ENCODE measurements at regions not wholly inside any gene's neighbourhood (a gene's known extent, or its start where the extent isn't known, plus 50 kb on each side); places are given as distances from the start of the nearest gene placed in this dataset.
"Not testable (repeated sequence)": the region's sequence is repeated elsewhere in the genome, so short reads cannot be mapped to it uniquely, and the experiment has no call there.

DNA sequence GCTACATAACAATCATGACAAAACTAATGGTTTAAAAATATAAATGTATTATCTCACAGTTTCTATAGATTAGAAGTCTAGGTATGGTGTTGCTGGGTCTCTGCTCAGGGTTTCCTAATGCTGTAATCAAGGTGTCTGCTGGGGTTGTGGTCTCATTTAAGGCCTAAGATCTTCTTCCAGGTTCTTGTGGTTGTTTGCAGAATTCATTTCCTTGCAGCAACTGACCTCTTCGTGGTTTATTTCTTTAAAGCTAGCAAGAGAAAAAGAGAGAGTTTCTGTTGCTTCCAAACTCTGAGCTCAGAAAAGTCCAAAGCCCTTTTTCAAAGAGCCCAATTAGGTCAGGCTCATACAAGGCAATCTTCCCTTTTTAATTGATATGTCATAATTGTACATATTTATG is 452.7 kb upstream of the CCDC179 start:
- H3K27me3 Mint-ChIP-seq: no peaks in the 10 kb centered on the region
- DNase-seq: no peak
- H3K36me3 Mint-ChIP-seq (ENCODE audit: low read depth): no peaks in the 10 kb centered on the region
- ChIA-PET POLR2A (no interaction called here), CTCF (no interaction called here)
- peaks cover 13% of the 10 kb centered on the region for H3K9me3 Mint-ChIP-seq
- H3K27ac Mint-ChIP-seq: no peak overlapping the region
- H3K4me3 Mint-ChIP-seq: no peak overlapping the region
- H3K4me1 Mint-ChIP-seq: no peaks in the 10 kb centered on the region

DNA sequence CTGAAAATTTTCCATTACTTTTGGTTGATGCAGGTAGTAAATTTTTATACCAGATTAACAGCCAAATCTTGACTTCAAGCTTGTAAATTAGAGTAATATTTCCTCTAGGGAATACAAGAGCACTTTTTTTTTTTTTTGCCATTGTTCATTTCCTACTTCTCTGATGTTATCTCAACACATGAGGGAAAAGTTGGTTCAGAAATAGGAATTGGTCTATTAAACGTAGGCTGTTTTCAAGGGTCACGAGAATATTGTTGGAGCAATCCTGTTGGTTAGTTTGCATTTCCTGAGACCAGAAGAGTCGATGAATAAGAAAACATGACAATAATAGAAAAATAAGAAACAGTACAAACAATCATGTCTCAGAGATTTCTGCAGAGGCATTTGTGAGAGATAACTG is 453.9 kb upstream of the CCDC179 start:
- peaks cover 13% of the 10 kb centered on the region for H3K9me3 Mint-ChIP-seq
- H3K4me1 Mint-ChIP-seq: no peaks in the 10 kb centered on the region
- no peak for DNase-seq
- H3K27me3 Mint-ChIP-seq: no peaks in the 10 kb centered on the region
- H3K27ac Mint-ChIP-seq: no peak overlapping the region
- no peaks in the 10 kb centered on the region for H3K36me3 Mint-ChIP-seq (ENCODE audit: low read depth)
- no peak overlapping the region for H3K4me3 Mint-ChIP-seq
- ChIA-PET CTCF (no interaction called here), POLR2A (no interaction called here)

DNA sequence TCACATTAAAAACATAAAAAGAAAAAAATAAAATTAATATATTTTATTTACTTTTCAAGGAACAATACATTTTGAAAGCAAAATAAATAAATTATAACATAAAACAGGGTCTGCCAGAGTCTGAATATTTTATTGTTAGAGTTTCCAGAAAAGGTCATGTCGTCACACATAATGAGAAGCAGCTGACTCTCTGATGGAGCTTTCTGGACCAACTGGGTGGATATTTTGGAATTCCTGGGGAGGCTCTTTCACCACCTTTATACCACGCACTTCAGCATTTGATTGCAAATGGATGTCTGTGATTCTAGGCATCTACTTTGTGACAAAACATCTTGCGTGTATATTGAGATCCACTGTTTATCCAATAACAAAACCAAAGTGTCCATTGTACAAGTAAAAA is 455.0 kb upstream of the CCDC179 start:
- Mint-ChIP-seq H3K4me1 (no peaks in the 10 kb centered on the region), H3K27me3 (no peaks in the 10 kb centered on the region), H3K36me3 (ENCODE audit: low read depth) (no peaks in the 10 kb centered on the region), H3K27ac (no peak overlapping the region), H3K4me3 (no peak overlapping the region), H3K9me3 (peaks cover 8% of the 10 kb centered on the region)
- no peak for DNase-seq
- CTCF ChIA-PET: no interaction called here
- POLR2A ChIA-PET: no interaction called here

DNA sequence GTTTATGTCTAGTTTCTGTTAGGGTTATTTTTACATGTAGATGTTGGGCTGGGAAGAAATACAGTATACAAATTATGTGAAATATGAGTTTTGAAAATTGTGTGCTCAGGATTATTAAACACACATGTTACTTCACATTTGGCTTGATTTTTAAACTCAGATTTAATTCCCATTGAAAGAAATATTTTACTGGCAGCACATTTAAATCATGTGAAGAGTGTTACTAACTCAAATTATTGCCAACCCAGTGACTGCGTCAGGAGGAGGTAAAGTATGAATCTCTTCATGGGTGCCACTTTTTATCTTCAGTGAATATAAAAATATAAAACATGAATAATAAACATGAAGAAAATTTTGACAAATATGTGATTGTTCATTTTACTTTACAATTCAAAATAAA is 457.5 kb upstream of the CCDC179 start:
- Mint-ChIP-seq H3K27ac (no peak overlapping the region), H3K4me1 (no peaks in the 10 kb centered on the region), H3K36me3 (ENCODE audit: low read depth) (no peaks in the 10 kb centered on the region), H3K9me3 (peaks cover 17% of the 10 kb centered on the region), H3K4me3 (no peak overlapping the region), H3K27me3 (no peaks in the 10 kb centered on the region)
- no peak for DNase-seq
- CTCF ChIA-PET: no interaction called here
- POLR2A ChIA-PET: no interaction called here

DNA sequence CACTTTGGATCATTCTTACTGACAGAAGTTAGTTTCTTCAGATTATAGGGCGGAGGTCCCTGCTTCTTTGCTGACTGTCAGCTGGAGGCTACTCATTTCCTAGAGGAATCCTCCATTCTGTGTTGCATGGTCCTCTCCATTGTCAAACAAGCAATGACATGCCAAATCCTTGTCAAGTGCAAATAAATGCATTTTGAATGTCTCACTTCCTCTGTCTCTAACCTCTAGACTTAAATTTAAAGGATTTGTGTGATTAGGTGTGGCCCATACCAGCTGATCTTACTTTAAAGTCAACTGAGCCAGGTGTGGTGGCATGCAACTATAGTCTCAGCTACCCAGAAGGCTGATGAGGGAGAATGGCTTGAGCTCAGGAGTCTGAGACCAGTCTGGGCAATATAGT is 458.4 kb upstream of the CCDC179 start:
- ChIA-PET POLR2A (no interaction called here), CTCF (no interaction called here)
- no peaks in the 10 kb centered on the region for H3K36me3 Mint-ChIP-seq (ENCODE audit: low read depth)
- H3K4me1 Mint-ChIP-seq: no peaks in the 10 kb centered on the region
- H3K27me3 Mint-ChIP-seq: no peaks in the 10 kb centered on the region
- no peak for DNase-seq
- no peak overlapping the region for H3K27ac Mint-ChIP-seq
- peaks cover 19% of the 10 kb centered on the region for H3K9me3 Mint-ChIP-seq
- no peak overlapping the region for H3K4me3 Mint-ChIP-seq

DNA sequence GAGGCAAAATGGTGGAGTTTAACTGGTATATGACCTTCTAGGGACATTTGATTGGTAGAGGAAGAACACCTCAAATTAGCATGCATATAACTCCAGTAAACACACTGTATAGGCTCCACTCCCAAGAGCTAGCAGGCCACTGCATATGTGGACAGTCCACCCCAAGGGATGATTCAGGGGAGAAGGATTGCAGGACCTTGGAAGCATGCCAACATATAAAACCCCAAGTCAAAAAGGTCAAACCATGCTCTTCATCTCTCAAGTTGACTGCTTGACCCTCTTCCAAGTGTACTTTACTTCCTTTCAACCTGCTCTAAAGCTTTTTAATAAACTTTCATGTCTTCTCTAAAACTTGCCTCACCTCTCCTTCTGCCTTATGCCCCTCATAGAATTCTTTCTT is 459.9 kb upstream of the CCDC179 start:
- Mint-ChIP-seq H3K27ac (no peak overlapping the region), H3K9me3 (peaks cover 21% of the 10 kb centered on the region), H3K27me3 (no peaks in the 10 kb centered on the region), H3K4me1 (no peaks in the 10 kb centered on the region), H3K36me3 (ENCODE audit: low read depth) (no peaks in the 10 kb centered on the region), H3K4me3 (no peak overlapping the region)
- no peak for DNase-seq
- ChIA-PET CTCF (no interaction called here), POLR2A (no interaction called here)

DNA sequence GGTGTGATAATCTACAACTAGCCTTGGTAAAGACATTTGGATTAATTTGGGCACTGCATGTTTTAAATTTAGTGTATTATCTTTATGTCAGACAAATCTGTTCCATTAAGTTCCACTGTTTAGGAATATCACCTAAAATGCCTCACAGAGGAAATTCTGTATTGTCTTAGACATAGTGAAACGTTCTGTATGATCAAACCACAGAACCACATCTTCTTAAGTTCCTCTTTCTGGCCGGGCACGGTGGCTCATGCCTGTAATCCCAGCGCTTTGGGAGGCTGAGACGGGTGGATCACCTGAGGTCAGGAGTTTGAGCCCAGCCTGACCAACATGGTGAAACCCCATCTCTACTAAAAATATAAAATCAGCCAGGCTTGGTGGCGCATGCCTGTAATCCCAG is 475.3 kb upstream of the CCDC179 start:
- H3K9me3 Mint-ChIP-seq; H3K4me3 Mint-ChIP-seq; DNase-seq; H3K36me3 Mint-ChIP-seq (ENCODE audit: low read depth); H3K27ac Mint-ChIP-seq; H3K27me3 Mint-ChIP-seq; H3K4me1 Mint-ChIP-seq; CTCF ChIA-PET; POLR2A ChIA-PET: not testable (repeated sequence)

DNA sequence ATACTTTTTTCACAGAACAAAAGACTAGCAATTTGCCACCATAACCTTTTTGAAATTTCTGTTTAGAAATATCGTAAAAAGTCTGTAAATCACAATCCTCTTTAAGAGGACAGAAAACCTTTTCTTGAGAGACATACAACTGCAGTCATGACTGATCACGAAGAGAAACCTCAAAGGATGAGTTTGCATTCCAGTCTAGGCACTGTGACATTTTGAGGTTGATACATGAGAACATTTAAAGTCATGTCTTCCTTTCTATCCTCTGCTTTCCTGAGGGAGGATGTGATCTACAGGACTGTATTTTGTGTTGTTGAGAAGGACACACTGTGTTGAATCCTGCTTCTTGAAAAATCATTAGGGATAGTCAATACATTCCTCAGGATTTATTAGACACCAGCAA is 476.7 kb upstream of the CCDC179 start:
- no peaks in the 10 kb centered on the region for H3K27me3 Mint-ChIP-seq
- H3K27ac Mint-ChIP-seq: no peak overlapping the region
- ChIA-PET POLR2A (no interaction called here), CTCF (no interaction called here)
- H3K9me3 Mint-ChIP-seq: peaks cover 6% of the 10 kb centered on the region
- no peak overlapping the region for H3K4me3 Mint-ChIP-seq
- H3K4me1 Mint-ChIP-seq: no peaks in the 10 kb centered on the region
- DNase-seq: no peak
- H3K36me3 Mint-ChIP-seq (ENCODE audit: low read depth): no peaks in the 10 kb centered on the region

DNA sequence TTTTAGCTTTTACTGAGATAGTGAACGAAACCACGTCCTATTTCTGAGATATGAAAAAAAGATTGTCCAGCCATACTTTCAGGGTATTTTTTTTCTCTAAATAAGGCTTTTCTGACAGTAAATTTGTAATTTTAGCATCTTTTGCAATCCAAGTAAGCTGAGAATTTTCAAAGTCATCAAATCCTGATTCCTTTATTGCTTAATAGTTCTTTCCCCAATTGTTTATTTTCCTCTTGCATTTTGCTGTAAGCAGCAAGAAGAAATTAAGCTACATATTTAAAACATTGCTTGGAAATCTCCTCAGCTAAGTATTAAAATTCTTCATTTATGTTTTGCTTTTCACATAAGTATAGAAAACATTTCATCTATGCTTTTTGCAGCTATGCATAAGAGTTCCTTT is 493.3 kb upstream of the CCDC179 start:
- H3K4me3 Mint-ChIP-seq: no peak overlapping the region
- H3K27ac Mint-ChIP-seq: no peak overlapping the region
- H3K4me1 Mint-ChIP-seq: no peaks in the 10 kb centered on the region
- no peak for DNase-seq
- H3K36me3 Mint-ChIP-seq (ENCODE audit: low read depth): no peaks in the 10 kb centered on the region
- no peaks in the 10 kb centered on the region for H3K27me3 Mint-ChIP-seq
- ChIA-PET POLR2A (no interaction called here), CTCF (no interaction called here)
- peaks cover 2% of the 10 kb centered on the region for H3K9me3 Mint-ChIP-seq

DNA sequence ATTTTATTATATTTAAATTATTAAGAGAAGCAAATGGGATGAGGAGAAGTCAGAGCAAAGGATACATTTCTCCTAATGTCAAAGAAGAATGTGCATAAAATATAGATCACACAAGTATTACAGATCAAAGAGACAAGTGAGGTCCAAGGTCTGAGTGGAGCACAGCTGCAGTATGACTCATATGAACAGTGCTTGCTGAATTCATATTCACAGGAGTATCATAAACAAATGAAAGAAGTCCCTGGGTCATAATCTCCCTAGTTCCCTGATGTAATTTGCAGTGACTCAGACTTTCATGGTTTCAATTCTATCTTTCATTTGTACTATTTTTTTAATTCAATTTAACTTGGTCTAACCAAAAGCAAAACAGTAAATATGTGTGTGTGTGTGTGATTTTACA is 499.0 kb upstream of the CCDC179 start:
- no peak for DNase-seq
- CTCF ChIA-PET: no interaction called here
- no peaks in the 10 kb centered on the region for H3K36me3 Mint-ChIP-seq (ENCODE audit: low read depth)
- POLR2A ChIA-PET: no interaction called here
- no peak overlapping the region for H3K27ac Mint-ChIP-seq
- peaks cover 11% of the 10 kb centered on the region for H3K9me3 Mint-ChIP-seq
- no peaks in the 10 kb centered on the region for H3K4me1 Mint-ChIP-seq
- H3K4me3 Mint-ChIP-seq: no peak overlapping the region
- H3K27me3 Mint-ChIP-seq: no peaks in the 10 kb centered on the region

DNA sequence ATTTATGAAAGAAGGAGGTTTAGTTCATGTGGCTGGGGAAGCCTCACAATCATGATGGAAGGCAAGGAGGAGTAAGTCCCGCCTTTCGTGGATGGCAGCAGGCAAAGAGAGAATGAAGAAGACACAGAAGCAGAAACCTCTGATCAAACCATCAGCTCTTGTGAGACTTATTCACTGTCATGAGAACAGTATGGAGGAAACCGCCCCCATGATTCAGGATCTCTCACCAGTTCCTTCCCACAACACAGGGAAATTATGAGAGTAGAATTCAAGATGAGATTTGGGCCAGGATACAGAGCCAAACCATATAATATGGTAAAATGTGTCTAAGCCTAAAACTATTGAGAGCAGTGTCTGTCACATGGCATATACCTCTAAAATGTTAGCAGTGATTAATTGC is 503.8 kb upstream of the CCDC179 start:
- H3K4me3 Mint-ChIP-seq: no peak overlapping the region
- POLR2A ChIA-PET: no interaction called here

DNA sequence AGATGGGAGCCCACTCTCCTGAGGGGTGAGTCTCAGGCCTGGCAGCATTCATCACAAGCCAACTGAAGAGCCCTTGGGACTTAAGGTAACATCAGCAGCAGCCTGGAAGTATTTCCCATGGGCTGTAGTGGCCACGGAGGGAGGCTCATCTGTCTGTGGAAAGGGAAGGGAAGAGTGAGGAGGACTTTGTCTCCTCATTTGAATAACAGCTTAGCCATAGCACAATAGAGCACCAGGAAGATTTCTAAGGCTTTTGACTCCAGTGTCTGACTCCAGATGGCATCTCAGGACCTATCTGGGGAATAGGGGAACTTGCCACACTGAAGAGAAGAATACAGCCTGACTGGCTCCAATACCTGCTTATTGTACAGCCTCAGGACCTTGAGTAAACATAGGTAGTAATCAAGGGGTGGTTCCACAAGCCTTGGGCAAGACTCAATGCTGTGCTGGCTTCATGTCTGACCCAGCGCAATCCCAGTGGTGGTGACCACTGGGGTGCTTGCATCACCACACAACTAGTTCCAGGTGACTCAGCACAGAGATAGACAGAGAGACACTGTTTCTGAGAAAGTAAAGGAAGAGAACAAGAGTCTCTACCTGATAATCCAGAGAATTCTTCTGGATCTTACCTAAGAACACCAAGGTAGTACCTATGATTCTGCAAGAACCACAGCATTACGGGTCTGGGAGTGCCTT is 510.5 kb upstream of the CCDC179 start:
- Mint-ChIP-seq H3K4me3 (no peak overlapping the region), H3K36me3 (ENCODE audit: low read depth) (no peaks in the 10 kb centered on the region), H3K27ac (no peak overlapping the region), H3K4me1 (no peaks in the 10 kb centered on the region), H3K9me3 (peaks cover 12% of the 10 kb centered on the region), H3K27me3 (no peaks in the 10 kb centered on the region)
- ChIA-PET CTCF (no interaction called here), POLR2A (no interaction called here)
- DNase-seq: no peak

More for the DNA sequence above, 503.8 kb upstream of the CCDC179 start:
- CTCF ChIA-PET: no interaction called here
- no peak for DNase-seq
- Mint-ChIP-seq H3K27me3 (no peaks in the 10 kb centered on the region), H3K27ac (no peak overlapping the region), H3K9me3 (peaks cover 17% of the 10 kb centered on the region), H3K4me1 (no peaks in the 10 kb centered on the region), H3K36me3 (ENCODE audit: low read depth) (no peaks in the 10 kb centered on the region)

DNA sequence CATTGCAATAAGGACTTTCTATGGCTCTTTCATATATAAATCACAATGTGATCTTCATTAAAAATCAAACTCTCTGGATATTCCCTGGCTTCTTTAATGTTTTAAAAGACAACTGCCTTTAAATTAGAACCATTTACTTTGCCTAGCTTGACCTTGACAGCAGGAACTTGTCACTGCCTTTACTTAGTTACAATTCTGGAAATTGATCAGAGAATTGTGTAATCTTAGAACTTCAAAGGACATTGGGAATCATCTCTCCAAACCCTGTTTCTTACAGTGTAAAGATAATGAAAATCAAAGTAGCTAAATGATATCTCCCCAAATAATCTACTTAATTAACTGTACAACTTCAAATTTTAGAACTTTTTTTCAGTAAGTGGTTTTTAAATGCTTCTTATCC is 517.6 kb upstream of the CCDC179 start:
- no peak overlapping the region for H3K27ac Mint-ChIP-seq
- no peaks in the 10 kb centered on the region for H3K36me3 Mint-ChIP-seq (ENCODE audit: low read depth)
- no peaks in the 10 kb centered on the region for H3K27me3 Mint-ChIP-seq
- CTCF ChIA-PET: no interaction called here
- no peak for DNase-seq
- POLR2A ChIA-PET: no interaction called here
- peaks cover 6% of the 10 kb centered on the region for H3K9me3 Mint-ChIP-seq
- H3K4me1 Mint-ChIP-seq: no peaks in the 10 kb centered on the region
- H3K4me3 Mint-ChIP-seq: no peak overlapping the region

DNA sequence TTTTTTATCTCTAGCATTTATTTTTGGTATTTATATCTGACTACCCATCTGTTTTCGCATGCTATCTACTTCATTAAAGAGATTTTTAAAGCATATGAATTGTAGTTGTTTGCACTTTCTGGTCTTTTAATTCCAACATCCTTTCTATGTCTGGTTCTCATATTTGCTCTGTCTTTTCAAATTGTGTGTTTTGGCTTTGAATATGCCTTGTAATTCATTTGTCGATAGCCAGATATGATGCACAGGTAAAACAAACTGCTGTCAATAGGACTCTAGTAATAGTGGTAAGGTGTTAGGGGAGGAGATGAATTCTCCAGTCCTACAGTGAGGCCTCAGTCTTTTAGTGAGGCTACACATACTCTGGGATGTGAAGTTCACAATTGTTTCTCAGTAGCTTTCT is 530.8 kb upstream of the CCDC179 start:
- no peak for DNase-seq
- H3K36me3 Mint-ChIP-seq (ENCODE audit: low read depth): no peaks in the 10 kb centered on the region
- H3K27ac Mint-ChIP-seq: no peak overlapping the region
- no peak overlapping the region for H3K4me3 Mint-ChIP-seq
- no peaks in the 10 kb centered on the region for H3K4me1 Mint-ChIP-seq
- no peaks in the 10 kb centered on the region for H3K27me3 Mint-ChIP-seq
- no peaks in the 10 kb centered on the region for H3K9me3 Mint-ChIP-seq
- CTCF ChIA-PET: no interaction called here
- POLR2A ChIA-PET: no interaction called here

DNA sequence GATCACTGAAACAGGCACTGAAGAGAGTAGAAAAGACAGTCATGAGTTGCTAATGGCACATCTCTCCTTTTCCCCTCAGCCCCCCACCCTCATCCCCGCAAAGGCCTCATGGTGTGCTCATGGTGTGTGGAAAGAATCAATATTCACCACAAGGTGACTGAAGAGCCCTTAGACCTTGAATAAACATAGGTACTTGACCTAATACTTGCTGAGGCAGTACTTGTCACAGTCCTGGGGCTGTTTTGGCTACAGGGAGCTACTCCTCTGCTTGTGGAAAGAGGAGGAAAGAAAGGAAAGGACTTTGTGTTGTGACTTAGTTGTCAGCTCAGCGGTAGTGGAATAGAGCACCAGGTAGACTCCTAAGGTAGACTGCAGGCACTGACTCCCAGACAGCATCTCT is 537.8 kb upstream of the CCDC179 start:
- H3K4me1 Mint-ChIP-seq: no peaks in the 10 kb centered on the region
- no peaks in the 10 kb centered on the region for H3K36me3 Mint-ChIP-seq (ENCODE audit: low read depth)
- H3K27ac Mint-ChIP-seq: no peak overlapping the region
- no peak for DNase-seq
- H3K4me3 Mint-ChIP-seq: no peak overlapping the region
- CTCF ChIA-PET: no interaction called here
- POLR2A ChIA-PET: no interaction called here
- H3K27me3 Mint-ChIP-seq: no peaks in the 10 kb centered on the region
- peaks cover 8% of the 10 kb centered on the region for H3K9me3 Mint-ChIP-seq
